CD4-positive, alpha-beta T cell treated with Interleukin-1 beta for 1 hour (primary cell): ENCODE measurements at regions not wholly inside any gene's neighbourhood (a gene's known extent, or its start where the extent isn't known, plus 50 kb on each side); places are given as distances from the start of the nearest gene placed in this dataset.
"Not testable (repeated sequence)": the region's sequence is repeated elsewhere in the genome, so short reads cannot be mapped to it uniquely, and the experiment has no call there.

Source experiments
- DNase-seq, 2 donors: peaks; one replicate each; pipeline ENCODE4 v3.0.0-alpha.2; 2020 to 2022

- DNase-seq: not testable (repeated sequence)
Measured at GRCh38 chr15:77896147-77897112, 181.1 kb downstream of the TBC1D2B start.

GRCh38 chr15:77895742-77896141, 181.8 kb downstream of the TBC1D2B start:
- DNase-seq: no peak

- not testable (repeated sequence) for DNase-seq
Measured at GRCh38 chr15:77895145-77895544, 182.4 kb downstream of the TBC1D2B start.

- DNase-seq: not testable (repeated sequence)
Measured at GRCh38 chr15:77893671-77894640, 183.6 kb downstream of the TBC1D2B start.

GRCh38 chr15:77893246-77893645, 184.3 kb downstream of the TBC1D2B start:
- DNase-seq: not testable (repeated sequence)

- no peak for DNase-seq
Measured at GRCh38 chr15:77892335-77892734, 185.2 kb downstream of the TBC1D2B start.

GRCh38 chr15:77891862-77892261, 185.6 kb downstream of the TBC1D2B start:
- not testable (repeated sequence) for DNase-seq

- not testable (repeated sequence) for DNase-seq
Measured at GRCh38 chr15:77890911-77891801, 186.4 kb downstream of the TBC1D2B start.

GRCh38 chr15:77889828-77890725, 187.4 kb downstream of the TBC1D2B start:
- not testable (repeated sequence) for DNase-seq

GRCh38 chr15:77889009-77889806, 188.3 kb downstream of the TBC1D2B start:
- DNase-seq: no peak

- not testable (repeated sequence) for DNase-seq
Measured at GRCh38 chr15:77887563-77888429, 189.7 kb downstream of the TBC1D2B start.

- no peak for DNase-seq
Measured at GRCh38 chr15:77886805-77887448, 190.6 kb downstream of the TBC1D2B start.

GRCh38 chr15:77885877-77886500, 191.5 kb downstream of the TBC1D2B start:
- not testable (repeated sequence) for DNase-seq

- DNase-seq: not testable (repeated sequence)
Measured at GRCh38 chr15:77883012-77883411, 194.5 kb downstream of the TBC1D2B start.

GRCh38 chr15:77881950-77882349, 195.6 kb downstream of the TBC1D2B start:
- DNase-seq: no peak

GRCh38 chr15:77881535-77881934, 196.0 kb downstream of the TBC1D2B start:
- DNase-seq: not testable (repeated sequence)

GRCh38 chr15:77879466-77879865, 198.0 kb downstream of the TBC1D2B start:
- DNase-seq: not testable (repeated sequence)
